T-helper 1 cell treated with Interleukin-12 subunit alpha and Interleukin-12 subunit beta and Interleukin-4 antibody, amounts not matched to agents 30 μg/mL and 1 μg/mL, for 36 hours (primary cell): ENCODE measurements at regions not wholly inside any gene's neighbourhood (a gene's known extent, or its start where the extent isn't known, plus 50 kb on each side); places are given as distances from the start of the nearest gene placed in this dataset.

Source experiments
- H3K27ac Mint-ChIP-seq: one replicate; pipeline ENCODE4 v1.8.0; 2021; ENCODE audit warnings: mild to moderate bottlenecking, mixed read lengths
- H3K27me3 Mint-ChIP-seq: one replicate; pipeline ENCODE4 v1.8.0; 2021; ENCODE audit warnings: low read depth, mixed read lengths
- H3K36me3 Mint-ChIP-seq: one replicate; pipeline ENCODE4 v1.8.0; 2021; ENCODE audit warnings: low read depth, mixed read lengths
- H3K4me1 Mint-ChIP-seq: one replicate; pipeline ENCODE4 v1.8.0; 2021; ENCODE audit warnings: low read depth, mixed read lengths
- H3K4me3 Mint-ChIP-seq: one replicate; pipeline ENCODE4 v1.8.0; 2021; ENCODE audit warnings: mild to moderate bottlenecking, moderate library complexity, mixed read lengths
- H3K9me3 Mint-ChIP-seq: one replicate; pipeline ENCODE4 v1.8.0; 2021; ENCODE audit warnings: mixed read lengths

- H3K27me3 Mint-ChIP-seq, result no peaks in the 10 kb centered on the region
- no peaks in the 10 kb centered on the region for H3K36me3 Mint-ChIP-seq
- no peak overlapping the region for H3K27ac Mint-ChIP-seq
- no peaks in the 10 kb centered on the region for H3K4me1 Mint-ChIP-seq
- peaks cover 10% of the 10 kb centered on the region for H3K9me3 Mint-ChIP-seq
- H3K4me3 Mint-ChIP-seq, result no peak overlapping the region
Observed at GRCh38 chr5:71949772-71950171, 157.5 kb upstream of the MAP1B start.

GRCh38 chr5:71953866-71954265 lies 153.4 kb upstream of the MAP1B start:
- Mint-ChIP-seq H3K4me1 (no peaks in the 10 kb centered on the region), H3K27me3 (no peaks in the 10 kb centered on the region), H3K27ac (no peak overlapping the region), H3K4me3 (no peak overlapping the region), H3K36me3 (no peaks in the 10 kb centered on the region), H3K9me3 (peaks cover 10% of the 10 kb centered on the region)

- Mint-ChIP-seq H3K27ac (no peak overlapping the region), H3K27me3 (no peaks in the 10 kb centered on the region), H3K36me3 (no peaks in the 10 kb centered on the region), H3K9me3 (peaks cover 9% of the 10 kb centered on the region), H3K4me1 (no peaks in the 10 kb centered on the region), H3K4me3 (no peak overlapping the region)
Observed at GRCh38 chr5:71954329-71954728, 152.9 kb upstream of the MAP1B start.

GRCh38 chr5:71955723-71956122 lies 151.6 kb upstream of the MAP1B start:
- H3K27ac Mint-ChIP-seq, result no peak overlapping the region
- no peaks in the 10 kb centered on the region for H3K27me3 Mint-ChIP-seq
- peaks cover 5% of the 10 kb centered on the region for H3K9me3 Mint-ChIP-seq
- no peak overlapping the region for H3K4me3 Mint-ChIP-seq
- H3K36me3 Mint-ChIP-seq, result no peaks in the 10 kb centered on the region
- H3K4me1 Mint-ChIP-seq, result no peaks in the 10 kb centered on the region

- H3K4me1 Mint-ChIP-seq, result no peaks in the 10 kb centered on the region
Observed at GRCh38 chr5:71957292-71957898, 149.9 kb upstream of the MAP1B start.

DNA sequence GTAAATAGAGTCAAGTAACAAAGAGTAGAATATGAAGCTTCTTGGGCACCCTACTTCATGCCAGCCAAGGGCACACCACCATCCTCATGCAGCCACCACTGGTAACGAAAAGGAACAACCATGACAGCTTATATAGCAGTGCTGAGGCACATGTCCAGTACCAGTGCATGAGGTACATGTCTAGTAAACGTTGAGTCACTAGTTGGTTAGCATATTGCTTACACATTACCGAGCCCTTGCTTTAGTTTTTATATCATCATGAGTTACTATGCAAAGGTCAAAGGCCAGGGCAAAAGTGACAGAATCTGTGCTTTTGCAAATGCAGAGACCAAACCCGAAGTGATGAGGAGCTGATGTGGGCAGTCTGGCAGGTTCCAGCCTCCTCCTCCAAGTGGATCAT lies 147.1 kb upstream of the MAP1B start:
- no peaks in the 10 kb centered on the region for H3K9me3 Mint-ChIP-seq
- no peaks in the 10 kb centered on the region for H3K36me3 Mint-ChIP-seq
- H3K4me3 Mint-ChIP-seq, result no peak overlapping the region
- H3K27ac Mint-ChIP-seq, result no peak overlapping the region
- no peaks in the 10 kb centered on the region for H3K4me1 Mint-ChIP-seq
- no peaks in the 10 kb centered on the region for H3K27me3 Mint-ChIP-seq

More at GRCh38 chr5:71957292-71957898, 149.9 kb upstream of the MAP1B start:
- H3K4me3 Mint-ChIP-seq, result no peak overlapping the region
- H3K27me3 Mint-ChIP-seq, result no peaks in the 10 kb centered on the region
- no peaks in the 10 kb centered on the region for H3K9me3 Mint-ChIP-seq
- H3K27ac Mint-ChIP-seq, result no peak overlapping the region
- H3K36me3 Mint-ChIP-seq, result no peaks in the 10 kb centered on the region

DNA sequence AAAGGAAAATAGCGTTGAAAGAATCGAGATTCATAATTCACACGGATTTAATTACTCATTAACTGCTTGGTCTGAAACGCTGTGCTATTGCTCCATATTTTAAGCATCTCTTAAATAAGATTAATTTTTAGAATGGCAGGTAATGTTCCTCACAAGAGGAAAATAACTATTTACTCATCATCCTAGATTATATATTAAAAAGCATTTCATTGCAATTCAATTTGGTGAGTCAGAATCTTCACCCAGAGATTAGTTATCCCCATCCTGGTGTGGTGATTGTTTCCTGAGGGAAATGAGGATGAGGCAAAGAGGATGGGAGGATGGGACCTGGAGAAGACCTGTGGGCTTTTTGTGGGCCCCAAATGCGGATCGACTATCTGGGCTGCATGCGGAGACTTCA lies 145.5 kb upstream of the MAP1B start:
- Mint-ChIP-seq H3K4me3 (no peak overlapping the region), H3K27ac (no peak overlapping the region), H3K36me3 (no peaks in the 10 kb centered on the region), H3K27me3 (no peaks in the 10 kb centered on the region), H3K9me3 (no peaks in the 10 kb centered on the region), H3K4me1 (no peaks in the 10 kb centered on the region)

- Mint-ChIP-seq H3K4me3 (no peak overlapping the region), H3K4me1 (no peaks in the 10 kb centered on the region), H3K27me3 (peaks cover 8% of the 10 kb centered on the region), H3K36me3 (no peaks in the 10 kb centered on the region), H3K9me3 (no peaks in the 10 kb centered on the region), H3K27ac (no peak overlapping the region)
Observed at GRCh38 chr5:71969460-71969859, 137.8 kb upstream of the MAP1B start.

- H3K4me1 Mint-ChIP-seq, result no peaks in the 10 kb centered on the region
- no peak overlapping the region for H3K27ac Mint-ChIP-seq
- no peak overlapping the region for H3K4me3 Mint-ChIP-seq
- H3K27me3 Mint-ChIP-seq, result peaks cover 8% of the 10 kb centered on the region
- H3K36me3 Mint-ChIP-seq, result no peaks in the 10 kb centered on the region
- H3K9me3 Mint-ChIP-seq, result no peaks in the 10 kb centered on the region
Observed at GRCh38 chr5:71971862-71972261, 135.4 kb upstream of the MAP1B start.

- Mint-ChIP-seq H3K9me3 (no peaks in the 10 kb centered on the region), H3K4me3 (no peak overlapping the region), H3K4me1 (no peaks in the 10 kb centered on the region), H3K27me3 (peaks cover 8% of the 10 kb centered on the region), H3K36me3 (no peaks in the 10 kb centered on the region), H3K27ac (no peak overlapping the region)
Observed at GRCh38 chr5:71972777-71973473, 134.3 kb upstream of the MAP1B start.

- no peaks in the 10 kb centered on the region for H3K9me3 Mint-ChIP-seq
- H3K27me3 Mint-ChIP-seq, result peaks cover 8% of the 10 kb centered on the region
- H3K4me1 Mint-ChIP-seq, result no peaks in the 10 kb centered on the region
- H3K4me3 Mint-ChIP-seq, result no peak overlapping the region
- no peaks in the 10 kb centered on the region for H3K36me3 Mint-ChIP-seq
- H3K27ac Mint-ChIP-seq, result no peak overlapping the region
Observed at GRCh38 chr5:71973563-71973962, 133.7 kb upstream of the MAP1B start.

DNA sequence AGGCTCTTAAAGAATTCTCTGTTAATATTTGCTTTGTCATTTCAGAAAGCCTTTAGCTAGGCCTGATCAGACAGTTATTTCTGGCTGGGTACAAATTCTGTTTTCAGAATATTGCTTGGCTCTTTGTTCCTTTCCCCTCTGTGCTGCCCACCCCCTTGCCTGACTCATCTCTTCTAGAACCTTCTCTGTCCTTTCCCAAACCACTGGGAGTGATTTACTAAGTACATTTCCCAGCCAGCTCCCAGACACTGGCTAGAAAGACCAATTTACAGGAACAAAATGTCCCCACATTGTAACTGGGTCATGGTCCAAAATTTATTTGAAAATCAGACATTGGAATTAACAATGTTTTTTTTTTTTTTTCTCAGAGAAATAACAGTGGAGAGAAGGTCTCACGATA lies 133.1 kb upstream of the MAP1B start:
- peaks cover 5% of the 10 kb centered on the region for H3K27me3 Mint-ChIP-seq
- H3K4me1 Mint-ChIP-seq, result no peaks in the 10 kb centered on the region
- no peaks in the 10 kb centered on the region for H3K9me3 Mint-ChIP-seq
- no peaks in the 10 kb centered on the region for H3K36me3 Mint-ChIP-seq
- H3K4me3 Mint-ChIP-seq, result no peak overlapping the region
- no peak overlapping the region for H3K27ac Mint-ChIP-seq

GRCh38 chr5:71974622-71975021 lies 132.7 kb upstream of the MAP1B start:
- Mint-ChIP-seq H3K27me3 (peaks cover 5% of the 10 kb centered on the region), H3K4me3 (no peak overlapping the region), H3K27ac (no peak overlapping the region), H3K9me3 (no peaks in the 10 kb centered on the region), H3K36me3 (no peaks in the 10 kb centered on the region), H3K4me1 (no peaks in the 10 kb centered on the region)

DNA sequence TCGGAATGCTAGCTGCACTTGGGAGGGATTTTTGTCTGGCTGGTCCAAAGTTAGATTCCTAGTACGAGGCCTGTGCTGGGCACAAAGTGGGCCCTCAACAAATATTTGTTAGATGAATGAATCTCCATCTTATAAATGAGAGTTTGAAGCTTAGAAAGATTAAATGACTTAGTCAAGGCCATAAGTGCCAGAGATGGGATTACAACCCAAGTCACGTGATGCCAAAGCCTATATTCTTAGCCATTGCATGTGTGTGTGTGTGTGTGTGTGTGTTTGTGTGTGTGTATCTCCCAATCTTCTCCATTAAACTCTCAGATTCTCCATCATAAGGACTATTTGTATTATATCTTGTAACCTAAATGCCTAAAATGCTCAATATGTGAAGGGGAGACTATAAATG lies 130.8 kb upstream of the MAP1B start:
- peaks cover 5% of the 10 kb centered on the region for H3K27me3 Mint-ChIP-seq
- no peaks in the 10 kb centered on the region for H3K36me3 Mint-ChIP-seq
- H3K9me3 Mint-ChIP-seq, result no peaks in the 10 kb centered on the region
- H3K4me3 Mint-ChIP-seq, result no peak overlapping the region
- H3K4me1 Mint-ChIP-seq, result no peaks in the 10 kb centered on the region
- no peak overlapping the region for H3K27ac Mint-ChIP-seq

GRCh38 chr5:71977311-71977710 lies 130.0 kb upstream of the MAP1B start:
- Mint-ChIP-seq H3K27ac (no peak overlapping the region), H3K4me1 (no peaks in the 10 kb centered on the region), H3K4me3 (no peak overlapping the region), H3K36me3 (no peaks in the 10 kb centered on the region), H3K9me3 (no peaks in the 10 kb centered on the region), H3K27me3 (peaks cover 5% of the 10 kb centered on the region)
